ENCODE measurements at regions not wholly inside any gene's neighbourhood (a gene's known extent, or its start where the extent isn't known, plus 50 kb on each side); places are given as distances from the start of the nearest gene placed in this dataset.
"Not testable (repeated sequence)": the region's sequence is repeated elsewhere in the genome, so short reads cannot be mapped to it uniquely, and the experiment has no call there.

DNA sequence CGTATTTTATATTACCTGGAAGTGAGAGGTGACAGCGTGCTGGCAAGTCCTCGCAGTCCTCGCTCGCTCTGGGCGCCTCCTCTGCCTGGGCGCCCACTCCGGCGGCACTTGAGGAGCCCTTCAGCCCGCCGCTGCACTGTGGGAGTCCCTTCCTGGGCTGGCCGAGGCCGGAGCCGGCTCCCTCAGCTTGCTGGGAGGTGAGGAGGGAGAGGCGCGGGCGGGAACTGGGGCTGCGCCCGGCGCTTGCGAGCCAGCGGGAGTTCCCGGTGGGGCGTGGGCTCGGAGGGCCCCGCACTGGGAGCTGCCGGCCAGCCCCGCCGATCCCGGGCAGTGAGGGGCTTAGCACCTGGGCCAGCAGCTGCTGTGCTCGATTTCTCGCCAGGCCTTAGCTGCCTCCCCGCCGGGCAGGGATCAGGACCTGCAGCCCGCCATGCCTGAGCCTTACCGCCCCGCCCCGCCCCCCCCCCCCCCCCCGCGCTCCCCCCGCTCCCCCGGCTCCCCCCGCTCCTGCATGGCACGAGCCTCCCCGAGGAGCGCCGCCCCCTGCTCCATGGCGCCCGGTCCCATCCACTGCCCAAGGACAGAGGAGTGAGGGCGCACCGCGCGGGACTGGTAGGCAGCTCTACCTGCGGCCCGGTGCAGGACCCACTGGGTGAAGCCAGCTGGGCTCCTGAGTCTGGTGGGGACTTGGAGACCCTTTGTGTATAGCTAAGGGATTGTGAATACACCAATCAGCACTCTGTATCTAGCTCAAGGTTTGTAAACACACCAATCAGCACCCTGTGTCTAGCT lies 298.9 kb upstream of the MAGEB16 start:
- Histone ChIP-seq H3K9me3 (ENCODE audit: insufficient read depth, low read depth, low read length) (no peaks in the 10 kb centered on the region), H3K27me3 (ENCODE audit: insufficient read depth, low read length) (no peaks in the 10 kb centered on the region), H3K4me3 (ENCODE audit: low read length) (no peak overlapping the region), H3K36me3 (ENCODE audit: insufficient read depth, low read depth, low read length) (no peaks in the 10 kb centered on the region), H3K4me1 (ENCODE audit: insufficient read depth, low read length) (no peaks in the 10 kb centered on the region), H3K27ac (ENCODE audit: low read length) (no peak overlapping the region), H3K9ac (ENCODE audit: low read depth, low read length) (no peak overlapping the region)

GRCh38 chrX:35507701-35508100 lies 290.4 kb upstream of the MAGEB16 start:
- H3K27me3 ChIP-seq (ENCODE audit: insufficient read depth, low read length) = no peaks in the 10 kb centered on the region
- no peak overlapping the region for H3K4me3 ChIP-seq (ENCODE audit: low read length)
- no peaks in the 10 kb centered on the region for H3K4me1 ChIP-seq (ENCODE audit: insufficient read depth, low read length)
- no peak overlapping the region for H3K27ac ChIP-seq (ENCODE audit: low read length)
- H3K9ac ChIP-seq (ENCODE audit: low read depth, low read length) = no peak overlapping the region
- no peaks in the 10 kb centered on the region for H3K9me3 ChIP-seq (ENCODE audit: insufficient read depth, low read depth, low read length)
- H3K36me3 ChIP-seq (ENCODE audit: insufficient read depth, low read depth, low read length) = no peaks in the 10 kb centered on the region

DNA sequence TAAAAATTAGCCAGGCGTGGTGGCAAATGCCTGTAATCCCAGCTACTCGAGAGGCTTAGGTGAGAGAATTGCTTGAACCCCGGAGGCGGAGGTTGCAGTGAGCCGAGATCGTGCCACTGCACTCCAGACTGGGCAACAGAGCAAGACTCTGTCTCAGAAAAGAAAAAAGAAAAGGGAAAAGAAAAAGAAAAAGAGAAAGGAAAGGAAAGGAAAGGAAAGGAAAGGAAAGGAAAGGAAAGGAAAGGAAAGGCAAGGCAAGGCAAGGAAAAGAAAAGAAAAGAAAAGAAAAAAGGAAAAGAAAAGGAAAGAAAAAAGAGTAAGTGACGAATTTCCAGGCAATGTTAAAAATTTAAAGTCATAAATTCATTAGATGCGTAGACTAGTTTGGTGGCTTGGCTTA lies 250.1 kb upstream of the MAGEB16 start:
- not testable (repeated sequence) for H3K9ac ChIP-seq (ENCODE audit: low read depth, low read length); H3K27ac ChIP-seq (ENCODE audit: low read length); H3K36me3 ChIP-seq (ENCODE audit: insufficient read depth, low read depth, low read length); H3K9me3 ChIP-seq (ENCODE audit: insufficient read depth, low read depth, low read length); H3K4me3 ChIP-seq (ENCODE audit: low read length); H3K4me1 ChIP-seq (ENCODE audit: insufficient read depth, low read length); H3K27me3 ChIP-seq (ENCODE audit: insufficient read depth, low read length)

GRCh38 chrX:35557916-35558315 lies 240.2 kb upstream of the MAGEB16 start:
- no peak overlapping the region for H3K27ac ChIP-seq (ENCODE audit: low read length)
- H3K4me1 ChIP-seq (ENCODE audit: insufficient read depth, low read length) = no peaks in the 10 kb centered on the region; the same call in 1 of the 2 replicates
- H3K9ac ChIP-seq (ENCODE audit: low read depth, low read length) = no peak overlapping the region
- no peaks in the 10 kb centered on the region for H3K36me3 ChIP-seq (ENCODE audit: insufficient read depth, low read depth, low read length)
- no peaks in the 10 kb centered on the region for H3K27me3 ChIP-seq (ENCODE audit: insufficient read depth, low read length)
- no peaks in the 10 kb centered on the region for H3K9me3 ChIP-seq (ENCODE audit: insufficient read depth, low read depth, low read length)
- no peak overlapping the region for H3K4me3 ChIP-seq (ENCODE audit: low read length)

DNA sequence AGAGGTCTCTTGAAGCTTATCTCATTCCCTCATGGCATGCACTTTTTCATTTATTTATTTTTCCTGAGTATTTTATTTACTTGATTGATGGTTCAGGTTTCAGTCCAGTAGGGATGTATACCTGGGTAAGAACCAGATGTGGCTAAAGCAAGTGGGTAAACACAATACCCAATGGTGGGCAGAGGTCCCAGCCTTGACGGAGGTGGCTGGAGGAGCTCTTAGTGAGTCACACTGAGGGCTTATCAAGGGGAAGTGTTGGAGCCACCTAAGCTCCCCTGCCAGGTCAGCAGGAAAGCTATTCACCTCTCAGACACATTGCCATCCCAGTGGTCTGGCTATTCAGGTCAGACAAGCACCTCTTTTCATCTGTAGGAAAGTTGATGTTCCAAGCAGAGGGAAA lies 236.2 kb upstream of the MAGEB16 start:
- no peaks in the 10 kb centered on the region for H3K9me3 ChIP-seq (ENCODE audit: insufficient read depth, low read depth, low read length)
- H3K27ac ChIP-seq (ENCODE audit: low read length) = no peak overlapping the region

DNA sequence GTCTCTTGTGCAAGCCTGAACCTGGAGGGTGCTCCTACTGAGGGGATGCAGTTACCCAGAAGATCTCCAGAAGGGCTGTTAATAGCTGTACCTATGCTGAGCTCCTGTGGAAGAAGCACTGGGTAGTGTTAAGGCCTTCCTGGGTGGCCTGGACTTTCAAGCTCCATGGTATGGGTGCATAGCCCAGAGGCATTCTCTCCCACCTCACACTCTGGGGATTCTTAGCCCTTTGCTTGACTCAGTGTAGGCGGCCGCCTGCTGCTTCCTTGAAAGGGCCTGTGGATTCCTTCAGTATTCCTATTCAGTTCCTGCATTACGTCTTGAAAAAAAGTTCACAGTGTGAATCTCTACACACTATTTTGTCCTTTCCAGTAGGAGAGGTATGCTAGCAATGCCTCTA lies 235.7 kb upstream of the MAGEB16 start:
- Histone ChIP-seq H3K27ac (ENCODE audit: low read length) (no peak overlapping the region), H3K9me3 (ENCODE audit: insufficient read depth, low read depth, low read length) (no peaks in the 10 kb centered on the region), H3K9ac (ENCODE audit: low read depth, low read length) (no peak overlapping the region)

More for the DNA sequence above, 236.2 kb upstream of the MAGEB16 start:
- no peak overlapping the region for H3K9ac ChIP-seq (ENCODE audit: low read depth, low read length)
- H3K36me3 ChIP-seq (ENCODE audit: insufficient read depth, low read depth, low read length) = no peaks in the 10 kb centered on the region
- H3K4me1 ChIP-seq (ENCODE audit: insufficient read depth, low read length) = no peaks in the 10 kb centered on the region
- 0 out of 2 replicates have a peak overlapping the region, but pooled peaks have one; percentile 16 for H3K4me3 ChIP-seq (ENCODE audit: low read length)
- no peaks in the 10 kb centered on the region for H3K27me3 ChIP-seq (ENCODE audit: insufficient read depth, low read length)

DNA sequence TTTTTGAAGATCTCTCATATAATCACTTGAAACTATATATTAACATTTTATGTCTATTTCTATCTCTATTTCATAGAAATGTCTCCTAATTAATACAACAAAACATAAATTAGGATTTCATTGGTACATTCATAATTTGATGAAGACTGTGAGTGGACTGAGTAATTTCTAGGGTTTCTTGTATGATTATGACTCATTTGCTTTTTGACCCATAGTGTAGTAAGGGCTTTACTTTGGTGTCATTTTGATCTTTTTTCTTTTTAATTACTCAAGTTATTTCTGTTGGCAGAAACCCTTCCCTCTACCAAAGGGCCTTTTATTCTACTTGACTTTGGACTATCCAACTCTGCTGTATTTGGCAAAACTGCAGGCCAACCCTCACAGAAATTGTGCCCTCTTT lies 207.9 kb upstream of the MAGEB16 start:
- no peak overlapping the region for H3K4me3 ChIP-seq (ENCODE audit: low read length)
- no peaks in the 10 kb centered on the region for H3K9me3 ChIP-seq (ENCODE audit: insufficient read depth, low read depth, low read length)
- no peaks in the 10 kb centered on the region for H3K27me3 ChIP-seq (ENCODE audit: insufficient read depth, low read length)
- no peaks in the 10 kb centered on the region for H3K36me3 ChIP-seq (ENCODE audit: insufficient read depth, low read depth, low read length)
- no peaks in the 10 kb centered on the region for H3K4me1 ChIP-seq (ENCODE audit: insufficient read depth, low read length)
- no peak overlapping the region for H3K27ac ChIP-seq (ENCODE audit: low read length)
- H3K9ac ChIP-seq (ENCODE audit: low read depth, low read length) = no peak overlapping the region

More for the DNA sequence above, 235.7 kb upstream of the MAGEB16 start:
- H3K27me3 ChIP-seq (ENCODE audit: insufficient read depth, low read length) = no peaks in the 10 kb centered on the region
- 0 out of 2 replicates have a peak overlapping the region, but pooled peaks have one; percentile 16 for H3K4me3 ChIP-seq (ENCODE audit: low read length)
- H3K36me3 ChIP-seq (ENCODE audit: insufficient read depth, low read depth, low read length) = no peaks in the 10 kb centered on the region
- H3K4me1 ChIP-seq (ENCODE audit: insufficient read depth, low read length) = no peaks in the 10 kb centered on the region

- H3K9me3 ChIP-seq (ENCODE audit: insufficient read depth, low read depth, low read length); H3K4me1 ChIP-seq (ENCODE audit: insufficient read depth, low read length); H3K4me3 ChIP-seq (ENCODE audit: low read length); H3K27ac ChIP-seq (ENCODE audit: low read length); H3K9ac ChIP-seq (ENCODE audit: low read depth, low read length); H3K27me3 ChIP-seq (ENCODE audit: insufficient read depth, low read length); H3K36me3 ChIP-seq (ENCODE audit: insufficient read depth, low read depth, low read length): not testable (repeated sequence)
Measured at GRCh38 chrX:35611562-35611961, 186.6 kb upstream of the MAGEB16 start.

- Histone ChIP-seq H3K36me3 (ENCODE audit: insufficient read depth, low read depth, low read length) (no peaks in the 10 kb centered on the region), H3K4me1 (ENCODE audit: insufficient read depth, low read length) (no peaks in the 10 kb centered on the region), H3K4me3 (ENCODE audit: low read length) (no peak overlapping the region), H3K27ac (ENCODE audit: low read length) (no peak overlapping the region), H3K27me3 (ENCODE audit: insufficient read depth, low read length) (no peaks in the 10 kb centered on the region), H3K9me3 (ENCODE audit: insufficient read depth, low read depth, low read length) (no peaks in the 10 kb centered on the region; the same call in 1 of the 2 replicates), H3K9ac (ENCODE audit: low read depth, low read length) (no peak overlapping the region)
Measured at GRCh38 chrX:35617836-35618235, 180.3 kb upstream of the MAGEB16 start.

DNA sequence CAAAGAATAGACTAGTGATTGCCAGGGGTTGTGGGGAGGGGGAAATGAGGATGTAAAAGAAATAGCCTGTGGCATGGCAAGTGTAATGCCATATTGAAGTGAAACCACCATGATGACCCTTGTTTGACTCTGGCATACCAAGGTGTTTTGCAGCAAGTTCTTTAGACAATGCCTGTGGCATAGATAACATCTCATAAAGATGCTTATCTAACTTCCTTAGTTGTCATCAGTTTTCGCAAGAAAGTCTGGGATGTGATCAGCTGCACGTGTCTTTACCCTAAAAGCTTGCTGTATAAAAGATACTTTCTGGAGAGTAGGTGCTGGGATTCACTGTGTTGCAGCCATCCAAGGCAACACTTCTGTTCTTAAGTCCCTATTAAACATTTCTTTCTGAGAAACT lies 176.1 kb upstream of the MAGEB16 start:
- H3K9ac ChIP-seq (ENCODE audit: low read depth, low read length) = no peak overlapping the region
- no peaks in the 10 kb centered on the region for H3K4me1 ChIP-seq (ENCODE audit: insufficient read depth, low read length)
- H3K4me3 ChIP-seq (ENCODE audit: low read length) = no peak overlapping the region
- H3K27ac ChIP-seq (ENCODE audit: low read length) = no peak overlapping the region
- H3K36me3 ChIP-seq (ENCODE audit: insufficient read depth, low read depth, low read length) = no peaks in the 10 kb centered on the region
- no peaks in the 10 kb centered on the region for H3K27me3 ChIP-seq (ENCODE audit: insufficient read depth, low read length)
- no peaks in the 10 kb centered on the region; the same call in 1 of the 2 replicates for H3K9me3 ChIP-seq (ENCODE audit: insufficient read depth, low read depth, low read length)

GRCh38 chrX:35622601-35623000 lies 175.5 kb upstream of the MAGEB16 start:
- H3K27me3 ChIP-seq (ENCODE audit: insufficient read depth, low read length) = no peaks in the 10 kb centered on the region
- no peak overlapping the region for H3K9ac ChIP-seq (ENCODE audit: low read depth, low read length)
- H3K4me3 ChIP-seq (ENCODE audit: low read length) = no peak overlapping the region
- H3K27ac ChIP-seq (ENCODE audit: low read length) = no peak overlapping the region
- H3K9me3 ChIP-seq (ENCODE audit: insufficient read depth, low read depth, low read length) = no peaks in the 10 kb centered on the region; the same call in 1 of the 2 replicates
- H3K4me1 ChIP-seq (ENCODE audit: insufficient read depth, low read length) = no peaks in the 10 kb centered on the region
- H3K36me3 ChIP-seq (ENCODE audit: insufficient read depth, low read depth, low read length) = no peaks in the 10 kb centered on the region

DNA sequence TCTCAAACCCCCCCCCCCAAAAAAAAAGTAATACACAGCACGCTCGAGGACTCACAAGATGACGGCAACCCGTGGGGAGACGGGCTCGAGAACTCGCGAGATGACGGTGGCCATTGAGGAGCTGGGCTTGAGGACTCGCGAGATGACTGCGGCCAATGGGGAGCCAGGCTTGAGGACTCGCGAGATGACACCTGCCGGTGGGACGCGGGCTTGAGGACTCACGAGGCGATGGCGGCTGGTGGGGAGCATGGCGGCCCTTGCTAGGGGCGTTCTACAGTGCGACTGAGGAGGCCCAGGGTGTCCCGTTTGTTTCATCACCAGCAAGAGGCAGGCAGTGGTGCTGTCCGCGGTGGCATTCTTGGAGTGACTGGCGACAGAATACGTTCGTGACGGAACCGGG lies 172.4 kb upstream of the MAGEB16 start:
- no peak overlapping the region for H3K9ac ChIP-seq (ENCODE audit: low read depth, low read length)
- H3K4me1 ChIP-seq (ENCODE audit: insufficient read depth, low read length) = no peaks in the 10 kb centered on the region

More for the DNA sequence above, 172.4 kb upstream of the MAGEB16 start:
- H3K36me3 ChIP-seq (ENCODE audit: insufficient read depth, low read depth, low read length) = no peaks in the 10 kb centered on the region
- H3K27ac ChIP-seq (ENCODE audit: low read length) = no peak overlapping the region
- no peak overlapping the region for H3K4me3 ChIP-seq (ENCODE audit: low read length)
- no peaks in the 10 kb centered on the region; the same call in 1 of the 2 replicates for H3K9me3 ChIP-seq (ENCODE audit: insufficient read depth, low read depth, low read length)
- no peaks in the 10 kb centered on the region for H3K27me3 ChIP-seq (ENCODE audit: insufficient read depth, low read length)
